CD4-positive, CD25-positive, alpha-beta regulatory T cell (primary cell): ENCODE measurements at regions not wholly inside any gene's neighbourhood (a gene's known extent, or its start where the extent isn't known, plus 50 kb on each side); places are given as distances from the start of the nearest gene placed in this dataset.
A peak's percentile ranks its signal among the peaks of the same experiment; 100 is the strongest.

Source experiments
- ATAC-seq, 2 donors: fragments of 150-1000 bp; cut with Tn5 transposase; one replicate each; pipeline ENCODE4 v1.10.0; 2021; ENCODE audit warnings: low read depth in 2 of 2, moderate number of reproducible peaks in 2 of 2, moderate library complexity in 1 of 2
- DNase-seq, 3 donors: peaks; one replicate each; pipeline versions ENCODE4 v3.0.0 to v3.0.0-alpha.2; 2012 to 2022; ENCODE audit warnings: mixed read lengths in 1 of 3
- H3K27ac ChIP-seq: one replicate; pipeline ENCODE4 v1.7.0; 2013; ENCODE audit warnings: mild to moderate bottlenecking, low read length; ENCODE audit not compliant: insufficient read depth, poor library complexity, severe bottlenecking
- H3K27me3 ChIP-seq: one replicate; pipeline ENCODE4 v1.7.0; 2013; ENCODE audit warnings: low read length; ENCODE audit not compliant: control insufficient read depth, insufficient read depth
- H3K36me3 ChIP-seq: one replicate; pipeline ENCODE4 v1.7.0; 2013; ENCODE audit warnings: mild to moderate bottlenecking, low read length, moderate library complexity; ENCODE audit not compliant: control insufficient read depth, insufficient read depth
- H3K4me1 ChIP-seq: 2 replicates; pipeline ENCODE4 v1.7.0; 2013; ENCODE audit warnings: mild to moderate bottlenecking, low read length; ENCODE audit not compliant: insufficient read depth, control insufficient read depth, poor library complexity, severe bottlenecking
- H3K4me3 ChIP-seq: one replicate; pipeline ENCODE4 v1.7.0; 2013; ENCODE audit warnings: low read depth, mild to moderate bottlenecking, low read length, moderate library complexity
- H3K9me3 ChIP-seq, 2 experiments: 1 replicate in 1 of 2; 2 replicates in 1 of 2; pipeline ENCODE4 v1.7.0; 2013; ENCODE audit warnings: low read length in 2 of 2, mild to moderate bottlenecking in 1 of 2, moderate library complexity in 1 of 2; ENCODE audit not compliant: control insufficient read depth in 2 of 2
- H3K27ac Mint-ChIP-seq, 3 donors: one replicate each; pipeline ENCODE4 v1.8.0; 2020 to 2022; ENCODE audit warnings: mild to moderate bottlenecking in 3 of 3, mixed read lengths in 3 of 3, moderate library complexity in 2 of 3
- H3K27me3 Mint-ChIP-seq: one replicate; pipeline ENCODE4 v1.8.0; 2022; ENCODE audit warnings: mild to moderate bottlenecking, mixed read lengths
- H3K36me3 Mint-ChIP-seq: one replicate; pipeline ENCODE4 v1.8.0; 2020; ENCODE audit warnings: mixed read lengths
- H3K4me1 Mint-ChIP-seq, 4 donors: one replicate each; pipeline ENCODE4 v1.8.0; 2020 to 2022; ENCODE audit warnings: mixed read lengths in 4 of 4, mild to moderate bottlenecking in 1 of 4
- H3K4me3 Mint-ChIP-seq, 4 donors: one replicate each; pipeline ENCODE4 v1.8.0; 2020 to 2022; ENCODE audit warnings: mild to moderate bottlenecking in 4 of 4, mixed read lengths in 4 of 4, moderate library complexity in 3 of 4
- H3K9me3 Mint-ChIP-seq, 7 donors: one replicate each; pipeline ENCODE4 v1.8.0; 2020 to 2022; ENCODE audit warnings: mixed read lengths in 7 of 7, mild to moderate bottlenecking in 3 of 7, moderate library complexity in 2 of 7

GRCh38 chr5:117027384-117027783 lies 452.8 kb upstream of the SEMA6A start:
- no peaks in the 10 kb centered on the region for H3K36me3 Mint-ChIP-seq
- no peak overlapping the region for H3K4me3 ChIP-seq
- H3K27me3 Mint-ChIP-seq: peaks cover 4% of the 10 kb centered on the region
- DNase-seq (no peak), ATAC-seq (no peak)
- no peaks in the 10 kb centered on the region for H3K4me1 ChIP-seq
- H3K27ac ChIP-seq: no peak overlapping the region
- no peak overlapping the region for H3K4me3 Mint-ChIP-seq
- no peaks in the 10 kb centered on the region for H3K36me3 ChIP-seq
- H3K9me3 ChIP-seq: no peaks in the 10 kb centered on the region
- H3K27ac Mint-ChIP-seq: no peak overlapping the region
- peaks cover 0 to 8% (median 2%) of the 10 kb centered on the region in 7 donors for H3K9me3 Mint-ChIP-seq
- no peaks in the 10 kb centered on the region for H3K4me1 Mint-ChIP-seq
- no peaks in the 10 kb centered on the region for H3K27me3 ChIP-seq

DNA sequence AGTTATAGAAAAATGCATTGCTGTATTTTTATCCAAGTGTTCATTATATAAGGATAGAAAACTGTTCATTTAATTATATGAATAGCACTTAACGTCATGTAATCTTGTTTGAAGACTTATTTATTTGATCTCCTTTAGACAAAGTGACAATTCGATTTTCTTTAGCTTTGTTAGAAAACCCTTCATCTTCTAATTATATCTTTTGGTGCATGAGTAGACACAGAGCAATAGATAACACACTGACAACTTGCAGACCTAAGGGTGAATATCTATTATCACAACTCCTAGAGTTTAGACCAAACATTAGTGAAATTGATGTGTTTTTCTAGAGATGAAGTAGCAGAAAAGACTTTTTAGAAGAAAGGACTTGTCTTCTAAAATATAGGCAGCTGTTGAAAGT lies 446.4 kb upstream of the SEMA6A start:
- Mint-ChIP-seq H3K36me3 (no peaks in the 10 kb centered on the region), H3K9me3 (peaks cover 0 to 3% (median 0%) of the 10 kb centered on the region in 7 donors), H3K4me3 (no peak overlapping the region), H3K27me3 (no peaks in the 10 kb centered on the region), H3K4me1 (no peaks in the 10 kb centered on the region), H3K27ac (no peak overlapping the region)
- no peak overlapping the region for H3K27ac ChIP-seq
- no peaks in the 10 kb centered on the region for H3K27me3 ChIP-seq
- ATAC-seq: no peak
- no peak overlapping the region for H3K4me3 ChIP-seq
- no peaks in the 10 kb centered on the region for H3K4me1 ChIP-seq
- DNase-seq: no peak
- no peaks in the 10 kb centered on the region for H3K36me3 ChIP-seq
- H3K9me3 ChIP-seq: no peaks in the 10 kb centered on the region

GRCh38 chr5:117013280-117013877 lies 438.8 kb upstream of the SEMA6A start:
- Mint-ChIP-seq H3K4me1 (no peaks in the 10 kb centered on the region), H3K27me3 (no peaks in the 10 kb centered on the region), H3K4me3 (no peak overlapping the region), H3K27ac (no peak overlapping the region), H3K9me3 (peaks cover 3 to 19% (median 8%) of the 10 kb centered on the region in 7 donors), H3K36me3 (no peaks in the 10 kb centered on the region)
- H3K36me3 ChIP-seq: no peaks in the 10 kb centered on the region
- H3K4me3 ChIP-seq: no peak overlapping the region
- H3K9me3 ChIP-seq: no peaks in the 10 kb centered on the region
- ATAC-seq (no peak), DNase-seq (no peak)
- no peaks in the 10 kb centered on the region for H3K27me3 ChIP-seq
- no peaks in the 10 kb centered on the region for H3K4me1 ChIP-seq
- no peak overlapping the region for H3K27ac ChIP-seq

GRCh38 chr5:117010574-117010973 lies 436.0 kb upstream of the SEMA6A start:
- no peak overlapping the region for H3K4me3 Mint-ChIP-seq
- Histone ChIP-seq H3K4me1 (no peaks in the 10 kb centered on the region), H3K27me3 (no peaks in the 10 kb centered on the region), H3K36me3 (no peaks in the 10 kb centered on the region), H3K27ac (no peak overlapping the region), H3K9me3 (no peaks in the 10 kb centered on the region), H3K4me3 (no peak overlapping the region)
- H3K4me1 Mint-ChIP-seq: no peaks in the 10 kb centered on the region
- no peaks in the 10 kb centered on the region for H3K36me3 Mint-ChIP-seq
- ATAC-seq (no peak), DNase-seq (no peak)
- no peak overlapping the region for H3K27ac Mint-ChIP-seq
- peaks cover 3 to 24% (median 8%) of the 10 kb centered on the region in 7 donors for H3K9me3 Mint-ChIP-seq
- no peaks in the 10 kb centered on the region for H3K27me3 Mint-ChIP-seq

GRCh38 chr5:116998024-116998423 lies 423.4 kb upstream of the SEMA6A start:
- ATAC-seq (no peak), DNase-seq (no peak)
- no peak overlapping the region for H3K27ac Mint-ChIP-seq

DNA sequence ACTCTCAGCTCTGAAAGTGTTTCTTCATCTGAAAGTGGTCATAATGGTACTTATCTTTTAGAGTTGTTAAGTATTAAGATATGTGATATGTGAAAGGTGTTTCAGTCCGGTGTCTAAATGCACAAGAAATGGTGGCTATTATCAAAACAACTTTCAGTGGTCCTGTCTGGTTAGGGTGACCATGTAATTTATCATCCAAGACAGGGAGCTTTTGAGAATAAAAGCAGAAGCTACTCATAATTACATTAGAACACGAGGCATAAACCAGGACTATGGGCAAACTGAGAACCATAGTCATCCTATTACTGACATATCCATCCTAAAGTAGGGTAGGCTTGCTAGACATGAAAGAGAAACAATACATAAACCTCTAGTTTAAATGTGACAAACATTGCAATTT lies 418.1 kb upstream of the SEMA6A start:
- Mint-ChIP-seq H3K9me3 (peaks cover 0 to 8% (median 2%) of the 10 kb centered on the region in 7 donors), H3K4me1 (no peaks in the 10 kb centered on the region), H3K27me3 (no peaks in the 10 kb centered on the region), H3K36me3 (no peaks in the 10 kb centered on the region), H3K27ac (no peak overlapping the region), H3K4me3 (no peak overlapping the region)
- H3K27me3 ChIP-seq: no peaks in the 10 kb centered on the region
- no peaks in the 10 kb centered on the region for H3K9me3 ChIP-seq
- ATAC-seq (no peak), DNase-seq (no peak)
- no peak overlapping the region for H3K4me3 ChIP-seq
- no peak overlapping the region for H3K27ac ChIP-seq
- H3K36me3 ChIP-seq: no peaks in the 10 kb centered on the region
- no peaks in the 10 kb centered on the region for H3K4me1 ChIP-seq

More at GRCh38 chr5:116998024-116998423, 423.4 kb upstream of the SEMA6A start:
- Mint-ChIP-seq H3K27me3 (no peaks in the 10 kb centered on the region), H3K4me1 (no peaks in the 10 kb centered on the region), H3K36me3 (no peaks in the 10 kb centered on the region), H3K4me3 (peak overlapping the region in 1 of 4 donors; percentile 15), H3K9me3 (peaks cover 3 to 16% (median 6%) of the 10 kb centered on the region in 7 donors)
- Histone ChIP-seq H3K9me3 (no peaks in the 10 kb centered on the region), H3K4me1 (no peaks in the 10 kb centered on the region), H3K4me3 (no peak overlapping the region), H3K36me3 (no peaks in the 10 kb centered on the region), H3K27ac (no peak overlapping the region), H3K27me3 (no peaks in the 10 kb centered on the region)

- no peaks in the 10 kb centered on the region for H3K4me1 ChIP-seq
- H3K27ac ChIP-seq: no peak overlapping the region
- Mint-ChIP-seq H3K27ac (no peak overlapping the region), H3K4me3 (no peak overlapping the region), H3K36me3 (no peaks in the 10 kb centered on the region), H3K4me1 (no peaks in the 10 kb centered on the region), H3K27me3 (no peaks in the 10 kb centered on the region), H3K9me3 (peaks cover 0 to 6% (median 1%) of the 10 kb centered on the region in 7 donors)
- H3K4me3 ChIP-seq: no peak overlapping the region
- H3K9me3 ChIP-seq: no peaks in the 10 kb centered on the region
- no peaks in the 10 kb centered on the region for H3K27me3 ChIP-seq
- H3K36me3 ChIP-seq: no peaks in the 10 kb centered on the region
- DNase-seq (no peak), ATAC-seq (no peak)
Measured at GRCh38 chr5:116989995-116990394, 415.4 kb upstream of the SEMA6A start.

- H3K36me3 ChIP-seq: no peaks in the 10 kb centered on the region
- H3K9me3 ChIP-seq: no peaks in the 10 kb centered on the region
- H3K4me3 ChIP-seq: no peak overlapping the region
- ATAC-seq (no peak), DNase-seq (no peak)
- H3K27ac ChIP-seq: no peak overlapping the region
- Mint-ChIP-seq H3K27me3 (no peaks in the 10 kb centered on the region), H3K36me3 (no peaks in the 10 kb centered on the region), H3K9me3 (peaks cover 0 to 4% (median 0%) of the 10 kb centered on the region in 7 donors), H3K27ac (no peak overlapping the region), H3K4me1 (no peaks in the 10 kb centered on the region), H3K4me3 (no peak overlapping the region)
- H3K4me1 ChIP-seq: no peaks in the 10 kb centered on the region
- no peaks in the 10 kb centered on the region for H3K27me3 ChIP-seq
Measured at GRCh38 chr5:116982035-116982434, 407.4 kb upstream of the SEMA6A start.
